ENCODE measurements at regions not wholly inside any gene's neighbourhood (a gene's known extent, or its start where the extent isn't known, plus 50 kb on each side); places are given as distances from the start of the nearest gene placed in this dataset.

- Mint-ChIP-seq H3K27ac (no peak overlapping the region), H3K4me3 (no peak overlapping the region), H3K27me3 (no peaks in the 10 kb centered on the region), H3K9me3 (peaks cover 0 to 2% (median 0%) of the 10 kb centered on the region in 7 donors), H3K4me1 (no peaks in the 10 kb centered on the region), H3K36me3 (no peaks in the 10 kb centered on the region)
- Histone ChIP-seq H3K27me3 (ENCODE audit: control insufficient read depth, insufficient read depth, low read length) (no peaks in the 10 kb centered on the region), H3K27ac (ENCODE audit: insufficient read depth, low read length, poor library complexity, severe bottlenecking) (no peak overlapping the region), H3K9me3 (ENCODE audit: control insufficient read depth in 2 of 2, low read length in 2 of 2) (no peaks in the 10 kb centered on the region), H3K4me1 (ENCODE audit: control insufficient read depth, insufficient read depth, low read length, poor library complexity, severe bottlenecking) (no peaks in the 10 kb centered on the region), H3K36me3 (ENCODE audit: control insufficient read depth, insufficient read depth, low read length) (no peaks in the 10 kb centered on the region), H3K4me3 (ENCODE audit: low read depth, low read length) (no peak overlapping the region)
- no peak for DNase-seq
- ATAC-seq (ENCODE audit: low read depth in 2 of 2), result no peak
These were observed 486.4 kb downstream of the BCL11A start for GRCh38 chr2:60067006-60067405.

DNA sequence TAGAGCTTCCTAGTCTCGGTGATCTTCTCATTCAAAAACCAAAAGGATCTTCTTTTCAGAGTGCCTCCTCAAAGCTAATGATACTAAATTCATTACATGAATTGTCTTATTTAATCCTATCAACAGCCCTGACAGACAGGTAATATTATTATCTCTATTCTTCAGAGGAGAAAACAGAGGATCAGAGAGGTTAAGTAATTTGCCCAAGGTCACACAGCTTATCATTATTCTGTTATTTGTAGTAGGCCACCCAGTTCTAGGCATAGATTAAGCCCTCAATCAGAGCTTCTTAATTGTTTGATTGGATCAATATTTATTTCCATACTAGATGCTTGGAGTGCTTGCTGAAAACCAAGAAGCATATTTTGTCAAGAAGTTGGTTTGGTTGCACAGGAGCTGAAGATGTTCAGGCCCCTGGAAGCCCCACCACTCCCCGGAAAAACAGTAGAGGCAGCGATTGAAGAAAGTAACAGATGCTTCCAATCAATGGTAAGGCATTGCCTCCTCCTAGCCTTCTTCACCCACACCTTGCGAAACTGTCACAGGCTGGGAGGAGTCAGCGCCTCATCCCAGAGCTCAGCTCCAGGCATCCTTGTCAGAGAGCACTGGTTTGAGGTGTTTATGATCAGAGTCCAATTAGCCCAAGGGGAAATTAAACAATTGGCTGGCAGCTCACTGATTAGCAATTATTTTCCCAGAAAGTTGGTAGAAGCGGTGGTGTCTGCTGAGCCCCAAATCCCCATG lies 487.2 kb downstream of the BCL11A start:
- ATAC-seq (ENCODE audit: low read depth in 2 of 2) (no peak), DNase-seq (no peak)
- H3K9me3 ChIP-seq (ENCODE audit: control insufficient read depth in 2 of 2, low read length in 2 of 2), result no peaks in the 10 kb centered on the region
- no peaks in the 10 kb centered on the region for H3K27me3 ChIP-seq (ENCODE audit: control insufficient read depth, insufficient read depth, low read length)
- Mint-ChIP-seq H3K27me3 (no peaks in the 10 kb centered on the region), H3K4me1 (no peaks in the 10 kb centered on the region), H3K4me3 (no peak overlapping the region), H3K27ac (no peak overlapping the region), H3K9me3 (no peaks in the 10 kb centered on the region), H3K36me3 (no peaks in the 10 kb centered on the region)
- no peak overlapping the region for H3K4me3 ChIP-seq (ENCODE audit: low read depth, low read length)
- H3K4me1 ChIP-seq (ENCODE audit: control insufficient read depth, insufficient read depth, low read length, poor library complexity, severe bottlenecking), result no peaks in the 10 kb centered on the region
- H3K27ac ChIP-seq (ENCODE audit: insufficient read depth, low read length, poor library complexity, severe bottlenecking), result no peak overlapping the region
- H3K36me3 ChIP-seq (ENCODE audit: control insufficient read depth, insufficient read depth, low read length), result no peaks in the 10 kb centered on the region

- no peak for DNase-seq
- Mint-ChIP-seq H3K27me3 (no peaks in the 10 kb centered on the region), H3K9me3 (no peaks in the 10 kb centered on the region), H3K4me3 (no peak overlapping the region), H3K4me1 (no peaks in the 10 kb centered on the region), H3K36me3 (no peaks in the 10 kb centered on the region), H3K27ac (no peak overlapping the region)
- H3K9me3 ChIP-seq (ENCODE audit: control insufficient read depth in 2 of 2, low read length in 2 of 2), result no peaks in the 10 kb centered on the region
- H3K4me3 ChIP-seq (ENCODE audit: low read depth, low read length), result no peak overlapping the region
- no peak for ATAC-seq (ENCODE audit: low read depth in 2 of 2)
- no peak overlapping the region for H3K27ac ChIP-seq (ENCODE audit: insufficient read depth, low read length, poor library complexity, severe bottlenecking)
- no peaks in the 10 kb centered on the region for H3K36me3 ChIP-seq (ENCODE audit: control insufficient read depth, insufficient read depth, low read length)
- no peaks in the 10 kb centered on the region for H3K27me3 ChIP-seq (ENCODE audit: control insufficient read depth, insufficient read depth, low read length)
- H3K4me1 ChIP-seq (ENCODE audit: control insufficient read depth, insufficient read depth, low read length, poor library complexity, severe bottlenecking), result no peaks in the 10 kb centered on the region
These were observed 488.6 kb downstream of the BCL11A start for GRCh38 chr2:60064687-60065389.

- H3K4me1 ChIP-seq (ENCODE audit: control insufficient read depth, insufficient read depth, low read length, poor library complexity, severe bottlenecking), result no peaks in the 10 kb centered on the region
- ATAC-seq (ENCODE audit: low read depth in 2 of 2), result no peak
- no peaks in the 10 kb centered on the region for H3K36me3 ChIP-seq (ENCODE audit: control insufficient read depth, insufficient read depth, low read length)
- H3K4me3 ChIP-seq (ENCODE audit: low read depth, low read length), result no peak overlapping the region
- Mint-ChIP-seq H3K9me3 (peaks cover 0 to 4% (median 0%) of the 10 kb centered on the region in 7 donors), H3K27me3 (no peaks in the 10 kb centered on the region), H3K36me3 (no peaks in the 10 kb centered on the region), H3K4me3 (no peak overlapping the region), H3K27ac (no peak overlapping the region), H3K4me1 (no peaks in the 10 kb centered on the region)
- H3K27ac ChIP-seq (ENCODE audit: insufficient read depth, low read length, poor library complexity, severe bottlenecking), result no peak overlapping the region
- H3K27me3 ChIP-seq (ENCODE audit: control insufficient read depth, insufficient read depth, low read length), result no peaks in the 10 kb centered on the region
- no peaks in the 10 kb centered on the region for H3K9me3 ChIP-seq (ENCODE audit: control insufficient read depth in 2 of 2, low read length in 2 of 2)
- no peak for DNase-seq
These were observed 494.7 kb downstream of the BCL11A start for GRCh38 chr2:60058781-60059180.

DNA sequence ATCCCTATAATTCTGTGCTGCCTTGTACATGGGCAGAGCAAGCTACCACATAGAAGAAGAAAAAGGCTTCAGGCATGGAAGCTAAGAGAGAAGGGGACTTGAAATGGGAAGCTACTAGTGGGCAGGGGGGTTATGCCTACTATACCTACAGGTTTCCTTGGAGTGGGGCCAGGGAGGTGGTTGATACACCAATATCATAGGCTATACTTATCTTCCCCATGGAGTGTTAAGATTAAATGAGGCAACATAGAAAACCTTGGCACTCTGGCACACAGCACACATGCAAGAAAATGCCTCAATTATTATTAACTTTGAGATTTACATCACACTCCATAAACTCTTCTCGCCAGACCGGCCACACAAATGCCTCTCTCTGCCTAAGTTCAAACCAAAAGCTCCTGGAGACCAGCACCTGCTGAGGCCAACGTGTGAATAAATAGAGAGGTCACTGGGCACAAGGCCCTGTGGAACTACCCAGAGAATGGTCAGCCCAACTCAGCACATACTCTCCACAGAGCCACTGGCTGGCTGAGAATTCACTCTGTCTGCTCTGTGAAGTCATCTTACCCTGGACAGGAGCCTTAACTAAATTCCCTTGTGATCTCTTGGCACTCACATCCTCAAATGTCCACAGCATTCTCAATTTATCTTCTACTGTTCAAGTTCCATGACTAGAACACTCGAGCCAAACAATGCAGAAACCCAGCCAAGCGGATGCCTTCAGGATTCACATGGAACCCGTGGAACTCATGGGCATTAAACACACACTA lies 498.7 kb downstream of the BCL11A start:
- H3K36me3 Mint-ChIP-seq, result no peaks in the 10 kb centered on the region
- no peak overlapping the region for H3K4me3 Mint-ChIP-seq
- DNase-seq, result no peak

GRCh38 chr2:60053791-60054190 lies 499.7 kb downstream of the BCL11A start:
- H3K27me3 Mint-ChIP-seq, result no peaks in the 10 kb centered on the region
- H3K4me1 Mint-ChIP-seq, result no peaks in the 10 kb centered on the region
- Histone ChIP-seq H3K4me3 (ENCODE audit: low read depth, low read length) (no peak overlapping the region), H3K27ac (ENCODE audit: insufficient read depth, low read length, poor library complexity, severe bottlenecking) (no peak overlapping the region), H3K27me3 (ENCODE audit: control insufficient read depth, insufficient read depth, low read length) (no peaks in the 10 kb centered on the region), H3K36me3 (ENCODE audit: control insufficient read depth, insufficient read depth, low read length) (no peaks in the 10 kb centered on the region), H3K9me3 (ENCODE audit: control insufficient read depth in 2 of 2, low read length in 2 of 2) (no peaks in the 10 kb centered on the region), H3K4me1 (ENCODE audit: control insufficient read depth, insufficient read depth, low read length, poor library complexity, severe bottlenecking) (no peaks in the 10 kb centered on the region)
- ATAC-seq (ENCODE audit: low read depth in 2 of 2) (no peak), DNase-seq (no peak)
- H3K27ac Mint-ChIP-seq, result no peak overlapping the region
- H3K4me3 Mint-ChIP-seq, result no peak overlapping the region
- peaks cover 0 to 7% (median 3%) of the 10 kb centered on the region in 7 donors for H3K9me3 Mint-ChIP-seq
- no peaks in the 10 kb centered on the region for H3K36me3 Mint-ChIP-seq

More for the DNA sequence above, 498.7 kb downstream of the BCL11A start:
- H3K9me3 ChIP-seq (ENCODE audit: control insufficient read depth in 2 of 2, low read length in 2 of 2), result no peaks in the 10 kb centered on the region
- no peak overlapping the region for H3K27ac Mint-ChIP-seq
- ATAC-seq (ENCODE audit: low read depth in 2 of 2), result no peak
- H3K27me3 Mint-ChIP-seq, result no peaks in the 10 kb centered on the region
- no peaks in the 10 kb centered on the region for H3K36me3 ChIP-seq (ENCODE audit: control insufficient read depth, insufficient read depth, low read length)
- no peak overlapping the region for H3K4me3 ChIP-seq (ENCODE audit: low read depth, low read length)
- H3K4me1 ChIP-seq (ENCODE audit: control insufficient read depth, insufficient read depth, low read length, poor library complexity, severe bottlenecking), result no peaks in the 10 kb centered on the region
- no peak overlapping the region for H3K27ac ChIP-seq (ENCODE audit: insufficient read depth, low read length, poor library complexity, severe bottlenecking)
- H3K9me3 Mint-ChIP-seq, result peaks cover 0 to 7% (median 3%) of the 10 kb centered on the region in 7 donors
- H3K27me3 ChIP-seq (ENCODE audit: control insufficient read depth, insufficient read depth, low read length), result no peaks in the 10 kb centered on the region
- no peaks in the 10 kb centered on the region for H3K4me1 Mint-ChIP-seq

GRCh38 chr2:60052601-60053000 lies 500.9 kb downstream of the BCL11A start:
- Histone ChIP-seq H3K4me3 (ENCODE audit: low read depth, low read length) (no peak overlapping the region), H3K27me3 (ENCODE audit: control insufficient read depth, insufficient read depth, low read length) (no peaks in the 10 kb centered on the region), H3K27ac (ENCODE audit: insufficient read depth, low read length, poor library complexity, severe bottlenecking) (no peak overlapping the region), H3K36me3 (ENCODE audit: control insufficient read depth, insufficient read depth, low read length) (no peaks in the 10 kb centered on the region), H3K9me3 (ENCODE audit: control insufficient read depth in 2 of 2, low read length in 2 of 2) (no peaks in the 10 kb centered on the region), H3K4me1 (ENCODE audit: control insufficient read depth, insufficient read depth, low read length, poor library complexity, severe bottlenecking) (no peaks in the 10 kb centered on the region)
- H3K27ac Mint-ChIP-seq, result no peak overlapping the region
- H3K36me3 Mint-ChIP-seq, result no peaks in the 10 kb centered on the region
- no peak for DNase-seq
- H3K27me3 Mint-ChIP-seq, result no peaks in the 10 kb centered on the region
- no peak overlapping the region for H3K4me3 Mint-ChIP-seq
- ATAC-seq (ENCODE audit: low read depth in 2 of 2), result no peak
- H3K4me1 Mint-ChIP-seq, result no peaks in the 10 kb centered on the region
- H3K9me3 Mint-ChIP-seq, result peaks cover 0 to 7% (median 3%) of the 10 kb centered on the region in 7 donors

Measured in CD4-positive, CD25-positive, alpha-beta regulatory T cell (primary cell).